ENCODE measurements at regions not wholly inside any gene's neighbourhood (a gene's known extent, or its start where the extent isn't known, plus 50 kb on each side); places are given as distances from the start of the nearest gene placed in this dataset.

DNA sequence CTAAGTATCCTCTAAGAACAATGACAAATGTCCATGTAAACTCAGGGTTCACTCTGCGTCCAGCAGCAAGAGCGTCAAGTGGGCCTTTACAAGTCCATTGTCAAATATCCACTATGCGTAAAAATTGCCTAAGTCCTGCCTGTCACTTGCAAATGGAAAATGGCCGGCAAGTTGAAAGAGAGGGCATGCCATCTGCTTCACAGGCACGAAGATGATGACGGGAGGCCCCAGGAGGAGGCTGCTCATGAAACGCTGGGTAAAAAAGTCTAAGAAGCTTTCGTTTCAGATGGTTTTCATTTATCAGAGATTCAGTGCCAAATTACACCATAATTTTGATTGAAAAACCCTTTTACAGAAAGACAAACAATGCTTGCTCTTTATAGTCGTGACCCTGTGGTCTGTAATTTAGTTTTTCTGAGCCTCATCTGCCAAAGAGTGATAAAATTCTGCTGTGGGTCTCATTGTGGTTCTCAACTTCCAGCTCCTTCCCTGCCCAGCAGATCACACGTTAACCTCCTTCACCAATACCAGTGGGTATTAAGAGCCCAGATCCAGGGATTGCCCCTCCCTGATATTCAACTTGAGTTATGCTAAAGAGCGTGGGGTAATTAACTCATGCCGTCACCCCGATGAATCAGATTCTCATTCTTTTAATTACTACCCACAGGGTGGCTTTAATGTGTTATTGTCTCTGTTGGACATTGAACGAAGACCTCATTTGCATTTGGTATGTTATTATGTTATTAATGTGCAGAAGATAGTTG is 160.2 kb upstream of the ALKAL2 start:
- DNase-seq (ENCODE audit: low read depth in 2 of 2): no peak

DNA sequence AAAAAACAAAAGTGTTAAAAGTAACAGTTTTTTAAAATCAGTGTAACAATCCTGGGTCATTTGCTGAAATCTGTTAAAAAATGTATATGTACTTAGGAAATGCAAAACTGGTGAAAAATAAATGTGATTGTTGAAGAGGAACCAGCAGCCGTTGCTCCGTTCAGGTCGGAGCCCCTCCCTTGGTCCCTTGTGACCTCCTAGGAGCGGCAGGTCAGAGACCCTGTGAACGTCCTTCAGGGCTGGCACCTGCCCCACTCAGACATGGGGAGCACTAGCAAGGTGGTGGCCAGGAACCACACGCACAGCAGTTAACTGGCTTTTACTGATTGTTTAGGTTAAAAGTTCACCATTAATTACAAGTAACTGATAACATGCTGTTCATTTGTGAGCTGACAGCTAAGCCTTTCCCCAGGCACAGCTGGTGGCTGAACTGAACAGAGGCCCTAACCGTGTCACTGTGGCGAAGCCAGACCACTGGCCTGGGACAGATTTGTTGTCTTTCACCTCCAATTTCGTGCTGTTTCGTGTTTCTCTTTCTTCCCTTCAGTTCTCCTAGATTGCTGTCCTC is 159.2 kb upstream of the ALKAL2 start:
- DNase-seq (ENCODE audit: low read depth in 2 of 2): no peak

DNA sequence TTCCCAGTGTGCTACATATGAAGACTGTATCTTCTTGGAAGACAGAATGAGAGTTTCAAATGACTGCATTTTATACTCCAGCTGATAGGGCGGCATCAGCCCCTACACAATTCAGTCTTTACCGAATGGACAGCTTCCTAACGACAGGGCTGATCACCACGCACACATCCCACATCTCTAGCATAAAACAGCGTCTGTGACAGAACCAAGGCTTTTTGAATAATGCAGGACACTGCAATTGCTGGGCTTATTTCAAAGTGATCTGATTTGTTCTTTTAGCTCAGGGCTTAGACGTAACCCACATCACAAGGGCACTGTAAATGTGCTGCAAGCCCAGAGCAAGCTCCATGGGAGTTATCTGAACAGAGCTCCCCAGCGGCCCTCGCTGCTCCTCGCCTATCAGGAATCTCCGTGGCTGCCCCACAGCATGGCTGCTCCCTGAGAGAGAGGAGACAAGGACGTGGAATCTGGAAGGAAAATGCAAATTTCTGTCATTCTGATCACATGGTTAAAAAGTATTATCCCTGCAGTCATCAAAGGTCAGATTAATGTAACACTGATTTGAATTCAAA is 158.5 kb upstream of the ALKAL2 start:
- DNase-seq (ENCODE audit: low read depth in 2 of 2): no peak

DNA sequence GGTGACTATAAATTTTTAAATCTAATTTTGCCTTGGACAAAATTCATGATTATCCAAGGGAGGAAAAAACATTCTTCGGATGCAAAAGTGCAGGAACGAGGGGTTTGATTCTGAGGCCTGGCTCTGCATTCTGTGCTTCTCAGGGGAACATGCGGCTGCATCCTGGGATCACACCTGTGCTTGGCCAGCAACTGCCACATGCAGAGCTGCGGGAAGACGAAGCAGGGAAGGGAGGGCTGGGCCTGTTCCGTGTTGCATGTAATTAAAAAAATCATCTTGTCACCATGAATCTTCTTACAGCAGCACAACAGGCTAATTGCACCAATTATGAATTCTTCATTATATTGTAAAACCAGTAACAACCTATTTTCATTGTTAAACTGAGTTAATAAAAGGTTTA is 158.0 kb upstream of the ALKAL2 start:
- DNase-seq (ENCODE audit: low read depth in 2 of 2): no peak

DNA sequence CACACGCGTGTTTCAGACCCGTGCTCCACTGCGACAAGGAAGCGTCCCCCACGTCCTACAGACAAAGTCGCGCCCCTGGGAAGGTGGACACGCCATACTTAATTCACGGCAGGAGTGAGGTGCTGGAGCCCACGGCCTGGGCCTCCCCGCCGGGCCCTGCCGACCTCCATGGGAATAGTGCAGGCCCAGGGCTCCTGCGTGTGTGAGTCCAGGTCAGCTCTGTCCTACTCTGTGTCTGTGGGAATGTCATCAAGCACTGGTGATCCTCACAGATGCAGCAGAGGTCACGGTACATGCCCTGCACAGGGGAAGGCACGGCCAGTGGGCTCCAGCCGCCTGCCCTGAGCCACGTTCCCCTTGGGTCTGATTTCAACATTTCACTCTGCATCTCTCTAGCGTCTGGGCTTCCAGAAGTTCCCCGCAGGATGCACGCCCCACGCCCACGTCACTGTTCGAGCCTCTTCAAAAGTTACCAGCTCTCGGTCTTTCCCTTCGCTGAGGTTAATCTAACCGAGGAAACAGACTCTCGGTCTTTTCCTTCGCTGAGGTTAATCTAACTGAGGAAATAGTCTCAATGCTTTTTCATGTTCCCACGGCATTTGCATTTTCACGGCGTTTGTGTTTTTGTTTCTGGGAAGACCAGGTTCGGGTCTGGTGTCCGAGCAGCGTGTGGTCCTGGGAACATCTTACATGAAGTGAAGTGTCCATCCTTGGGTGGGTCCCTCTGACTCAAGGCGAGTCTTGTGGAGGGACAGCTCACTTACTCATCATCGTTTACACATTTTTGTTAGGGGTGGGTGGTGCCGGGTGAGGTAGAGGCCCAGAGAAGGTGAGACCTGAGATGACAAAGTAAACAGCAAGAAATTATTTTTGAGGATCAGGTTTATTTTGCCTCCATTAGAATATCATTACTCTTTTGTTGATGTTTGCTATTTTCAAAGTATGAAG is 157.3 kb upstream of the ALKAL2 start:
- no peak for DNase-seq (ENCODE audit: low read depth in 2 of 2)

DNA sequence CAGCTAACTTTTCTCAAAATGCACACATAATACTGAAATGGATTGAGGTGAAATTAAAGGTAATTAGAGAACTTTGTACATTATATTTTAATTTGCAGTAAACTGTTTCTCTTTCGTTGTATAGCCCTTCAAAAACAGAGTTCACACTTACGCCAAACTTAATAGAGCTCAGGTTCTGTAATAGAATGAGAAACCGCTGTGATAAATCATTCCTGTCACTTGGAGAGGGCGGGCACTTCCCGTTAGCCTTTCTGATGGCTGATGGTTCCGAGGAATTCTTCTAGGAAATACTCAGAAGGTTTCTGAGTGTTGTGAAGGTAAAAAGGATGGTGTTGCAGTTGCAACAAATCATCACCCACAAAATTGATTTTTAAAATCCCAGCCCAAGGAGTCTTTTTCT is 155.8 kb upstream of the ALKAL2 start:
- DNase-seq (ENCODE audit: low read depth in 2 of 2): no peak

DNA sequence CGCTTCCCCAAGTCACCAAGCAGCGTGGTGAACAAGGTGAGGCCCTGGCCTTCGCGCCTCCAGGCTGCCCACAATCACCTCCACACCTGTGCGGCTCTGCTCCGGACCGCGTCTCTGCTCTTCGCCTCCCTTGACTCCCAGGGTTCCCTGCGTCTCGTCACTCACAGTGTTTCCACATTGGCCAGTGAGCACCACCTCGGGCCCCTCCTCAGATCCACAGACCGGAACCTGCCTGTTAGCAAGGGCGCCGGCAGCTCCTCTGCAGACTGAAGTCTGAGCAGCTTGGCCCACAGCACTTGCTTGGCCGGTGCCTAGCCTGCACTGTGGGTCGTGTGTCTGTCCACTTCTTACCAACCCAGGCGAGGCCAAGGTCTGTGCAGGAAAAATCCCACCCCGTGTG is 155.3 kb upstream of the ALKAL2 start:
- DNase-seq (ENCODE audit: low read depth in 2 of 2): no peak

DNA sequence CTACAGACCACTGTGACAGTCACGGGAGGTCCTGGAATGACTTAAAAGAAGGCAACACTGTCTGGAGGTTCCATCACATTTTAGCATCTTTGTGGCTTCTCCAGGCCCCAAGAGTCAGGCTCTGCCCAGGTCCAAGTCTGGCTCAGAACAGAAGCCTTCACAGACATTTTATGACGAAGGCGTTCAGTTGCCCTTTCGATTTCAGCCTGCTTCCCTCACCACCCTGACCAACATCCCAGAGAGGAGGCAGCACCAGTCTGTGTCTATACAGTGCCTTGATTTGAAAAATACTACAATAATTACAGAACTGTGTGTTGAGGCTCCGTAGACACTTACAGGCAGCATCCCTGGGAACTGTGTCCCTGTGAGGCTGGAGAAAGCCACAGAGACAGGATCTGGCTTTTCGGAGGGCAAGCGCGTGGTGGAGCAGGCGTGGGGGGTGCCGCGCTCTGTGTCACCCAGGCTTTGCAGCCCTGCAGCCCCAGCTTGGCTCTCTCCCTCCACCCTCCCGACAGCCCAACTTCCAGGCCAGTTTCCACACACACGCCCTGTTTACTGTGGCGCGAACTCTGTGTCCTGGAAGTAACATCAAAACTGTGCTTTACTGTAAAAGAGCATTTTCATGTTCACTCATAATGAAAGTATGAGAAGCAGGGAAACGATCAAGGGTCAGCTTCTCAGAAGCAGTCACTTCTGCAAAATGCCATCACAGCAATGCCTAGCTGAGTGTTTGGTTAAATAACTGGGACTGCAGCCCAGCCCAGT is 153.5 kb upstream of the ALKAL2 start:
- no peak for DNase-seq (ENCODE audit: low read depth in 2 of 2)

DNA sequence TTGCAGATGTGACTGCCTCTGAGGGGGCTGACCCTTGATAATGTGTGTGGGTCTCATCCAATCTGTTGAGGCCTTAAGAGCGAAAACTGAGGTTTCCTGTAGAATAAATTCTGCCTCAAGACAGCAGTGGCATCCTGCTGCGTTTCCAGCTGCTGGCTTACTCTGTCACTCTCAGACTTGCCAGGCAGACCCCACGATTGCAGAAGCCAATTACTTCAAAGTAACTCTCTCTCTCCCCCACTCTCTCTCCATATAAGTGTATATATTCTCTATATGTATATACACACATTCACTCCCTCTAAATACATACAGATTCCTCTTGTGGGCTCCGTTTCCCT is 152.5 kb upstream of the ALKAL2 start:
- DNase-seq (ENCODE audit: low read depth in 2 of 2): no peak

DNA sequence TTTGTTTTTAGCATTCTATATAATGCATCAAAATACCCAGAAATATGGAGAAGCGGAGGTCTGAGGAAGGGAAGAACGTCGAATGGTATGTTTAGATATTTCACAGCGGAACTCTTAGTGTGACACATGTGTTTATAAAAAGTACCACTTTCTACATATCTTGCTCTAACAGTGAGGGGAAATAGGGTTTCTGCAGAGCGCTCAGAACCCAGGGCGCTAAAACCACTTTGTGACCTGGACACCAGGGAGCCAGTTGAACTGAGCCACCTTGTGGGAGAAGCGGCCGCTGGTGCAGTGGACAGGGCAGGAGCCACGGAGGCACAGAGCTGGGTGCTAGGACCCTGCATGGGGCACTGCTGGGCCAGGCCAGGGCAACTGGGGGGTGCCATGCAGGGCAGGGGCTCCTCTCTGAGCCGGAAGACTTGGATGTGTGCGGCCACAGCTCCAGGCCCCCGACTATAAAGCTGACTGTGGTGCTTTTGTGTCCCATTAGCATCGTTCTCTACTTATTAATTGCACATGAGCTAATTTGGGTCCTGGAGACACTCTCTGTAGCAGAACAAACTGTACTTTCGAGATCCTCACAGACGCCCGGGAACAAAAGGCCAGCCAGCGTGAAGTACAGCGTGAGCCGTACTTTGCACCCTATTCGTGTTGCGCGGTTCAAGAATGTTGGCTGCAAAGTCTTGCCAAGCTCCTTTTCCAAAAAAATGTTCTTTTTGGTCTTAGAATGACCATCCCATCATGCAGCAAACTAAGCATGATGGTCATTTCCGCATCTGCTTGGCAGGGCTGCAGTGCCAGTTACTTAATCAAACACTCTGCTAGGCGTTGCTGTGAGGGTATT is 151.9 kb upstream of the ALKAL2 start:
- DNase-seq (ENCODE audit: low read depth in 2 of 2): no peak

DNA sequence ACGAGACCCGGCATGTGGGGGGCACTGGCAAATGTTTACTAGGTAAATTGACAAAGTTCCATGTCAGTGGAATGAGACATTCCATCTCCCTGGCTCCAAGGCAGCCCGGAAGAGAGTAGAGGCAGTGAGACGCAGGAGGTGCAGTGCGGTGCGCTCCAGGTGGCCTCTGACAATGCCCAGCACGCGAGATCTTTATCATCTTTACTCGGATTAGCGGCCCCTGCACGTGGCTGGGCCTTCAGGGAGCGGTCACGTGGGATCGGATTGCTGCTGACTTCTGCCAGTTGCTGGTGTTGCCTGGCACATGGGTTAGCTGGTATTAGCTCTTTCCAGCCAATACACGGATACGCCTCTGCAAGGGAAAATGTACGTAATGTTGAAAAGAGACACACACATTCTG is 151.2 kb upstream of the ALKAL2 start:
- DNase-seq (ENCODE audit: low read depth in 2 of 2): no peak

DNA sequence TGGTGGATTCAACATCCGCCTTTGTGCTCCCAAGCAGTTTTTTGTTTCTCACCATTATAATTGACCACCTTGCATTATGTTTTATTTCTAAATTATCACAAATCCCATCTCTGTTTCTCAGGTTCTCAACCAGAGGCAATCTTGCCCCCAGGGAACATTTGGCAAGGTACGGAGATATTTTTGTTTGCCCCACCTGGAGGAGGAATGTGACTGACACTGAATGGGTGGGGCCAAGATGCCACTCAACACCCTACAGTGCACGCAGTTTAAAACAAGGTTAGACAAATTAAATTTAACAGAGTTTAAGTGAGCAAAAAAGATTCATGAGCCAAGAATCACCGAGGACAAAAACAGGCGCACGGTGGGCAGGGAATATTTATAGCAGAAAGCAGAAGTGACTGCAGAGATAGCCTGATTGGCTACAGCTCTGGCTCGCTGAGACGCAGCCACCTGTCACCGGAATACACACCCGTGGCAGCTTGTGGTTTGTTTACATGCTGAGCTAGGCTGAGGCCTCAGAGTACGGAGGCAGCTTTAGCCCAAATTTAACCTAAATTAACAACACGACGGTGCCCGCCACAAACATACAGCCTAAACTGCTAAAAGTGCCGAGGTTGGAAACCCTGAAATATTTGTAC is 150.0 kb upstream of the ALKAL2 start:
- no peak for DNase-seq (ENCODE audit: low read depth in 2 of 2)

DNA sequence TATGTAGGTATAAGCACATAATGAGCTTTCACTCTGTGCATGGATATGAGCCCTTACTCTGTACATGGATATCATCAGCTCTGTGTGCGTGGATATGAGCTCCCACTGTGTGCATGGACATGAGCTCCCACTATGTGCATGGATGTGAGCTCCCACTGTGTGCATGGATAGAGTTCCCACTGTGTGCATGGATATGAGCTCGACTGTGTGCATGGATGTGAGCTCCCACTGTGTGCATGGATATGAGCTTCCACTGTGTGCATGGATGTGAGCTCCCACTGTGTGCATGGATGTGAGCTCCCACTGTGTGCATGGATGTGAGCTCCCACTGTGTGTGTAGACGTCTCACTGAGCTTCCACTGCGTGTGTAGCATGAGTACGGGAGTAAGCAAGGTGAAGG is 149.3 kb upstream of the ALKAL2 start:
- no peak for DNase-seq (ENCODE audit: low read depth in 2 of 2)

DNA sequence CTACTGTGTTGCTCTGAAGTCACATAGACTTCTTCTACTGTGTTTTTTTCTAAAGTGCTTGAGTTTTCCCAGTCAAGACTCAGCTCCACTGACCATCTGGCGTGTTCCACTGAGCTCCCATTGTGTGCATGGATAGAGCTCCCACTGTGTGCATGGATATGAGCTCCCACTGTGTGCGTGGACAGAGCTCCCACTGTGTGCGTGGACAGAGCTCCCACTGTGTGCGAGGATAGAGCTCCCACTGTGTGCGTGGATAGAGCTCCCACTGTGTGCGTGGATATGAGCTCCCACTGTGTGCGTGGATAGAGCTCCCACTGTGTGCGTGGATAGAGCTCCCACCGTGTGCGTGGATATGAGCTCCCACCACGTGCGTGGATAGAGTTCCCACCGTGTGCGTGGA is 148.3 kb upstream of the ALKAL2 start:
- DNase-seq (ENCODE audit: low read depth in 2 of 2): no peak

DNA sequence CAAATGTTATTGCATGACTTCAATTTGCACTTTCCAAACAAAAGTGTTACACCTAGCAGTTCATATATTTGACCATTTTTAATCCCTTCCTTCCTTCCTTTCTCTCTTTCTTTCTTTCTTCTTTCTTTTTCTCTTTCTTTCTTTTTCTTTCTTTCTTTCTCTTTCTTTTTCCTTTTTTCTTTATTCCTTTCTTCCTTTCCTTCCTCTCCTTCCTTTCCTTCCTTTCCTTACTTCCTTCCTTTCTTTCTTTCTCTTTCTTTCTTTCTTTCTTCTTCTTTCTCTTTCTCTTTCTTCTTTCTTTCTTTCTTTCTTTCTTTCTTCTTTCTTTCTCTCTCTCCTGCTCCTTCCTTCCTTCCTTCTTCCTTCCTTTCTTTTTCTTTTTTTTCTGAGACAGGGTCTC is 146.7 kb upstream of the ALKAL2 start:
- no peak for DNase-seq (ENCODE audit: low read depth in 2 of 2)

DNA sequence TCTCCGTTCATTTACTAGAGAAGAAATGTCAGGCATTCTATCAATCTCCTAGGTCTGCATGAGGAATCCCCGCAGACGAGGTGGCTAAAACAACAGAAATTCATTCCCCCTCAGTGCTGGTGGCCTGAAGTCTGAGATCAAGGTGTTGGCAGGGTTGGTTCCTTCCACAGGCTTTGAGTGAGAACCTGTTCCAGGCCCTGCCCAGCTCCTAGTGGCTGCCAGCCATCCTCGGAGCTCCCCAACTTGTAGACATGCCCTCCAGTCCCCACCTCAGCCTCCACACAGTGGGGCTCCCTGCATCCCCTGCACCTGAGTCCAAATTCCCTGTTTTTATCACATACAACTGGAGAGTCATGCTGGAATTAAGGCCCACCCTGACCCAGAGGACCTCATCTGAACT is 145.3 kb upstream of the ALKAL2 start:
- DNase-seq (ENCODE audit: low read depth in 2 of 2): no peak

DNA sequence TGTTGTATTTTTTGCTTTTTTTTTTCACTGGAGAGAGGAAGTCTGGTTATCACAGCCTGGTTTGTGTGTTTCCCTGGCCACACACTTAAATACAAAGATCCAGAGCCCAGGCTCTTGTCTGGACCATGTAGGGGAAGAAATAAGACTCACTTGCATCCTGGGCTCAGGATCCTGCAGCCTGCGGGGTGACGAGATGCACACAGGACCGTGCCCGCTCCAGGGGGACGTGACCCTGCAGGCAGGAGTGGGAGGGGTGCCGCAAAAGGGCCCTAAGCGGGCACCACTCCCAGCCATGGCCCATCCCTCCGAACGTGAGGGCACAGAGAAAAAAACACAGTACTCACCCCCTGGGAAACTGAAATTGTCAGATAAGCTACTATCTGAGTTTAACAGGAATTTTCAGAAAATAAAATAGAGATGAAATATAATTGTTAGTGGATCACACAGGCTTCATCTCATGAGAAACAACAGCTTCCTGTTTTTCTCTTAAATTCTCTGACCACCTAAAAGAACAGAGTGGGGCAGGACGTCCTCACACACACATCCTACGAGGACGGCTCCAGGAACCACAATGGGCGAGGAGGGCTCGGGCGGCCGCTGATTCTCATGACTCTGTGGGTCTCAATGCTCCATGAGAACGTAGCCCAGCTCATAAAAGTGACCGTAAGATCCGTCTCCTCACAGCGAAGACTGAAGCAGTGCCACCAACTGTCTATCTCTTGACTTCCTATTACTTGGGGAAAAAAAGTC is 142.6 kb upstream of the ALKAL2 start:
- no peak for DNase-seq (ENCODE audit: low read depth in 2 of 2)

DNA sequence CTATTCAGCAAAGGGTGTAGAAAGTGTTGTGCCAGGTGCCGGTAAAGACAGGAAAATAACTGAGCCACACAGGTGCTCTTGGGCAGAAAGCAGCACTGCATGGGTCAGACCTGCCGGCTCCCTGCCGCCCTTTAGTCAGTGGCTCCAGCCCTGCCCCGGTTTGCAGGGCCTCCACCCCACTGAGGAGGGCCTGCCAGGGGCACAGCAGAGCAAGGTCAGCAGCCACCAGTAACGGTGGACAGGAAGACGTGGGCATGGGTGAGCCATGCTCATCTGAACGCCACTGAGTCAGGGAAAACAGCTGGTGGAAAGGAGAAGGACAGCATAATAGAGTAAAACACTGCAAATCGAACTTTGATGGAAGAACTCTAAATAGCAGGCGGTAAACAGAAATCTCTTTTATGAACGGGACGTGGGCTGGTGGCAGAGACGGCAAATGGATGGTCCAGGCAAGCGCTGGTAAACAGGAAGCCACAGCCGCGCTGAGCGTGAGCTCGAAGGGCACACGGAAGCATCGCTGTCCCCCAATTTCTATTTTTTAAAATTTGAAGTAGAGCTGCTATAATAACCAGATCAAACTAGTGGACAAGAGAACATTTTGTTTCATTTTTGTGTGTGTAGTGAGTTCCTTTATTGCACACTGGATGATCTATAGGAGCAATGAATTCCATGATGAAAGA is 141.8 kb upstream of the ALKAL2 start:
- no peak for DNase-seq (ENCODE audit: low read depth in 2 of 2)

DNA sequence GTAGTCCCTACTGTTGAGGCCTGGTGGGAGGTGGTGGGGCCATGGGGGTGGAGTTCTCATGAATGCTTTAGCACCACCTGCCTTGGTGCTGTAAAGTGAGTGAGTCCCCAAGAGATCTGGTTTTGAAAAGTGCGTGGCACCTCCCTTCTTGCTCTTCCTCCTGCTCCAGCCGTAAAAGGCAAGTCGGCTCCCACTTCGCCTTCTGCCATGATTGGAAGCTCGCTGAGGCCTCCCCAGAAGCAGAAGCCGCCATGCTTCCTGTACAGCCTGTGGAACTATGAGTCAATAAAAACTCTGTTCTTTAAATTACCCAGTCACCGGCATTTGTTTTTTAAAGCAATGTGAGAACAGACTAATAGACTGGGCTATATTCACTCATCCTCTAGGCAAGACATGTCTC is 141.3 kb upstream of the ALKAL2 start:
- DNase-seq (ENCODE audit: low read depth in 2 of 2): no peak
